K562 (cell line): ENCODE measurements at regions not wholly inside any gene's neighbourhood (a gene's known extent, or its start where the extent isn't known, plus 50 kb on each side); places are given as distances from the start of the nearest gene placed in this dataset.
"Not testable (repeated sequence)": the region's sequence is repeated elsewhere in the genome, so short reads cannot be mapped to it uniquely, and the experiment has no call there.

Experiments used
- ATAC-seq: fragments of 200-7000 bp; cut with Tn5 transposase; 3 replicates; pipeline ENCODE4 v1.9.1; 2020; ENCODE audit warnings: moderate library complexity
- BruUV-seq: library from RNA; stranded (reverse); fragments of 400-500 nt; replicated peaks from 2 replicates; lab custom pipeline; 2021; lab: Mats Ljungman, UMichigan
- CTCF ChIA-PET: fragments of 300-600 bp; formaldehyde crosslinking; extraction: SDS; loops from one replicate; lab custom pipeline; 2021; ENCODE audit warnings: low intra/inter-chr PET ratio; lab: Yijun Ruan, JAX
- POLR2A ChIA-PET: fragments of 300-600, 350-650 bp; sonication (Branson Sonifier 250); formaldehyde crosslinking; extraction: SDS; loops from one replicate; lab custom pipeline; 2021; ENCODE audit warnings: antibody characterized with exemption, inconsistent platforms; lab: Yijun Ruan, JAX
- DNase-seq, 4 experiments: peaks; one replicate each; pipeline versions ENCODE4 v3.0.0 to v3.0.0-alpha.2; 2011 to 2018; ENCODE audit warnings: low spot score in 3 of 4, mixed read lengths in 3 of 4; ENCODE audit errors: extremely low read depth in 1 of 4
- FAIRE-seq: peaks from 2 replicates; lab custom pipeline; 2011; peaks lifted over from hg19 to GRCh38; lab: Jason Lieb, UNC
- H2AFZ ChIP-seq: 2 replicates; pipeline ENCODE4 v1.6.0; 2011; ENCODE audit warnings: low read depth, low read length, control low read depth, inconsistent platforms
- H3K27ac ChIP-seq: fragments of 200-600 bp; 3 replicates; pipeline ENCODE4 v1.8.0; 2011; ENCODE audit warnings: low read depth, mild to moderate bottlenecking, control low read depth, inconsistent platforms, low read length, moderate library complexity, mixed read lengths; ENCODE audit errors: extremely low read depth
- H3K27me3 ChIP-seq, 2 experiments: fragments of 300-600 bp in 1 of 2; 2 replicates in 1 of 2; 3 replicates in 1 of 2; pipeline versions ENCODE4 v1.6.0 to v1.8.0; 2011; ENCODE audit warnings: inconsistent platforms in 2 of 2, low read length in 2 of 2, mild to moderate bottlenecking in 1 of 2, mixed read lengths in 1 of 2, moderate library complexity in 1 of 2; ENCODE audit not compliant: control insufficient read depth in 2 of 2, insufficient read depth in 2 of 2
- H3K36me3 ChIP-seq: fragments of 300-600 bp; 3 replicates; pipeline ENCODE4 v1.8.0; 2011; ENCODE audit warnings: mild to moderate bottlenecking, low read length, inconsistent platforms; ENCODE audit not compliant: control insufficient read depth, insufficient read depth
- H3K4me1 ChIP-seq, 2 experiments: fragments of 200-600 bp in 1 of 2; replicated peaks in 1 of 2; 2 replicates in 1 of 2; 3 replicates in 1 of 2; pipeline versions ENCODE4 v1.5.1 to v1.8.0; 2011; ENCODE audit warnings: inconsistent platforms in 2 of 2, low read length in 2 of 2, mild to moderate bottlenecking in 1 of 2, mixed read lengths in 1 of 2, moderate library complexity in 1 of 2; ENCODE audit not compliant: control insufficient read depth in 2 of 2, insufficient read depth in 2 of 2
- H3K4me2 ChIP-seq: 2 replicates; pipeline ENCODE4 v1.6.1; 2011; ENCODE audit warnings: low read length, control low read depth, inconsistent platforms, mixed read lengths; ENCODE audit not compliant: insufficient read depth
- H3K4me3 ChIP-seq: fragments of 200-600 bp; sonication (generic), shearing (Covaris generic); 2 replicates; pipeline ENCODE4 v1.5.1; 2016; ENCODE audit warnings: control low read depth, inconsistent platforms
- H3K79me2 ChIP-seq: fragments of 200-600 bp; 3 replicates; pipeline ENCODE4 v1.8.0; 2011; ENCODE audit warnings: low read length, inconsistent platforms; ENCODE audit not compliant: control insufficient read depth, insufficient read depth
- H3K9ac ChIP-seq, 2 experiments: 2 replicates each; pipeline versions ENCODE4 v1.6.0 to v1.6.1; 2011; ENCODE audit warnings: low read depth in 2 of 2, low read length in 2 of 2, control low read depth in 1 of 2, inconsistent platforms in 1 of 2, mild to moderate bottlenecking in 1 of 2, mixed read lengths in 1 of 2; ENCODE audit not compliant: insufficient read depth in 1 of 2
- H3K9me1 ChIP-seq: one replicate; pipeline ENCODE4 v1.6.0; 2011; ENCODE audit warnings: inconsistent platforms, mild to moderate bottlenecking, low read length, moderate library complexity; ENCODE audit not compliant: control insufficient read depth, insufficient read depth
- H3K9me3 ChIP-seq: replicated peaks from 2 replicates; pipeline ENCODE4 v1.5.1; 2011; ENCODE audit warnings: low read depth, low read length, inconsistent platforms; ENCODE audit not compliant: control insufficient read depth, insufficient read depth
- H4K20me1 ChIP-seq: replicated peaks from 2 replicates; pipeline ENCODE4 v1.6.1; 2011; ENCODE audit warnings: low read length, inconsistent platforms, mixed read lengths; ENCODE audit not compliant: control insufficient read depth, insufficient read depth
- MEF2D ChIP-seq: conservative IDR thresholded peaks from 2 replicates; pipeline ENCODE4 v1.6.1; 2016; ENCODE audit warnings: low read depth, missing genetic modification characterization, missing compliant biosample characterization
- SLC30A9 ChIP-seq: fragments of 250-450 bp; sonication (Bioruptor Pico); IDR thresholded peaks from 2 replicates; pipeline ENCODE4 v1.8.0; 2022; ENCODE audit warnings: mild to moderate bottlenecking, moderate library complexity
- TRIM24 ChIP-seq, 2 experiments: fragments of 450-650 bp; IDR thresholded peaks; 2 replicates each; pipeline ENCODE4 v1.6.1; 2016
- ZNF140 ChIP-seq: fragments of 250-450 bp; sonication (Bioruptor Pico); IDR thresholded peaks from 2 replicates; pipeline ENCODE4 v1.8.0; 2021; ENCODE audit warnings: moderate library complexity, mild to moderate bottlenecking, inconsistent platforms
- WGBS: fragments of 100-300 bp; shearing (Covaris generic); methylation state at CpG from one replicate; pipeline ENCODE4 v1.1.6; 2016; ENCODE audit warnings: low coverage, mixed read lengths; ENCODE audit not compliant: insufficient coverage; ENCODE audit errors: missing lambda C conversion rate; 5-methylcytosine and 5-hydroxymethylcytosine counted together
- in situ Hi-C: fragments of 300-500 bp; cut with MboI; formaldehyde crosslinking; loops from 4 replicates; pipeline ENCODE4 v1.15.0; 2018; ENCODE audit warnings: inconsistent platforms, mixed read lengths
- intact Hi-C: fragments of 100-400 bp; cut with micrococcal nuclease; formaldehyde crosslinking; loops from 2 replicates; pipeline ENCODE4 v1.14.2; 2022

DNA sequence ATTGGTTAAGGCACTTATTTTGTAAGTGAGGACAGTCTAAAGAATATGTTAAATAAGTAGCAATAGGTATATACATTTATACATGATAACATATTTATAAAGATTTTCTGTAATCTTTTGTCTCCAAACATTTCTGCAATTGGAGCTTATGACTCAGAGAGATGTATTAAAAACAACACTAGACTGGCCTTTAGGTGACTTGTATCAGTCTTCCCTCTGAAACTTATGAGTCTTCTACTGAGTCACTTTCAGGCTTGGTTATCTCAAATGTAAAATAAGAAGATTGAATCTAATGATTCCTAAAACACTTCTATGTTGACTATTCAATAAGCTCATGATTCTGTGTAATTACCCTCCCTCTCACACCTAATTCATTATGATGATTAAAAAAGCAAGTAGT lies 672.6 kb upstream of the NEGR1 start:
- intact Hi-C loops (no loop called here), in situ Hi-C loops (no loop called here)
- Histone ChIP-seq H3K79me2 (no peaks in the 10 kb centered on the region), H3K4me1 (no peaks in the 10 kb centered on the region), H3K4me3 (no peak overlapping the region), H4K20me1 (no peaks in the 10 kb centered on the region), H3K9me1 (no peaks in the 10 kb centered on the region), H2AFZ (no peak overlapping the region), H3K9me3 (no peaks in the 10 kb centered on the region), H3K4me2 (no peak overlapping the region), H3K27ac (no peak overlapping the region), H3K36me3 (no peaks in the 10 kb centered on the region), H3K27me3 (no peaks in the 10 kb centered on the region), H3K9ac (no peak overlapping the region)
- ChIA-PET CTCF (no interaction called here), POLR2A (no interaction called here)
- no peak for DNase-seq
- no TSS peak for BruUV-seq
- FAIRE-seq = no peak
- ATAC-seq = no peak
- TF ChIP-seq ZNF140 (CRISPR knock-in tag) (no peak), SLC30A9 (CRISPR knock-in tag) (no peak), TRIM24 (IDR thresholded peaks at IDR 0.05) (no peak), MEF2D (tag) (no peak)

DNA sequence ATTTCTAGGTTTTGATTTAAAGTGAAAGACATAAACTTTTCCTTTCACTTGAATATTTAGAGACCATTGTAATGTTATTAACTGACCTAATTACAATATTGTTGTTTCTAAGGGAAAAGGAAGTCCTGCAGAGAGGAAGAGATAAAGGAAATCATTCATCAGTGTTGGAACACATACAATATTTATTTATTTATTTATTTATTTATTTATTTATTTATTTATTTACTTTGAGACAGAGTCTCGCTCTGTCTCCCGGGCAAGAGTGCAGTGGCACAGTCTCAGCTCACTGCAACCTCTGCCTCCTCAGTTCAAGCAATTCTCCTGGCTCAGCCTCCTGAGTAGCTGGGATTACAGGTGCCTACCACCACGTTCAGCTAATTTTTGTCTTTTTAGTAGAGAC lies 668.6 kb upstream of the NEGR1 start:
- CTCF ChIA-PET, H3K27ac ChIP-seq, H3K27me3 ChIP-seq, H3K4me3 ChIP-seq, FAIRE-seq, H3K79me2 ChIP-seq, in situ Hi-C loops, POLR2A ChIA-PET, H2AFZ ChIP-seq, H3K4me2 ChIP-seq, H3K9me3 ChIP-seq, H3K9ac ChIP-seq, DNase-seq, intact Hi-C loops, H3K36me3 ChIP-seq, ATAC-seq, H3K9me1 ChIP-seq, H4K20me1 ChIP-seq, H3K4me1 ChIP-seq, BruUV-seq: not testable (repeated sequence)
- 0% methylated on average over 3 of the region's 3 CpGs for WGBS
